HFFc6 (cell line): ENCODE measurements at regions not wholly inside any gene's neighbourhood (a gene's known extent, or its start where the extent isn't known, plus 50 kb on each side); places are given as distances from the start of the nearest gene placed in this dataset.

Source experiments
- DNase-seq: peaks from one replicate; pipeline ENCODE4 v3.0.0-alpha.2; 2018
- H3K27ac Mint-ChIP-seq: 2 replicates; pipeline ENCODE4 v1.8.0; 2020; ENCODE audit warnings: mild to moderate bottlenecking, mixed read lengths
- H3K27me3 Mint-ChIP-seq: 2 replicates; pipeline ENCODE4 v1.8.0; 2021; ENCODE audit warnings: mild to moderate bottlenecking, moderate library complexity, mixed read lengths; ENCODE audit not compliant: insufficient read depth
- H3K36me3 Mint-ChIP-seq: 2 replicates; pipeline ENCODE4 v1.8.0; 2021; ENCODE audit warnings: low read depth, mixed read lengths
- H3K4me1 Mint-ChIP-seq: 2 replicates; pipeline ENCODE4 v1.8.0; 2020; ENCODE audit warnings: low read depth, mixed read lengths
- H3K4me3 Mint-ChIP-seq: 2 replicates; pipeline ENCODE4 v1.8.0; 2020; ENCODE audit warnings: mild to moderate bottlenecking, moderate library complexity, mixed read lengths
- H3K9me3 Mint-ChIP-seq: 2 replicates; pipeline ENCODE4 v1.8.0; 2020; ENCODE audit warnings: mild to moderate bottlenecking, mixed read lengths
- TF ChIP-seq, protein P1 (sequence below): fragments of 200-600 bp; sonication (generic); IDR thresholded peaks from 2 replicates; pipeline ENCODE4 v1.5.0; 2021; ENCODE audit warnings: antibody characterized with exemption, mild to moderate bottlenecking

DNA sequence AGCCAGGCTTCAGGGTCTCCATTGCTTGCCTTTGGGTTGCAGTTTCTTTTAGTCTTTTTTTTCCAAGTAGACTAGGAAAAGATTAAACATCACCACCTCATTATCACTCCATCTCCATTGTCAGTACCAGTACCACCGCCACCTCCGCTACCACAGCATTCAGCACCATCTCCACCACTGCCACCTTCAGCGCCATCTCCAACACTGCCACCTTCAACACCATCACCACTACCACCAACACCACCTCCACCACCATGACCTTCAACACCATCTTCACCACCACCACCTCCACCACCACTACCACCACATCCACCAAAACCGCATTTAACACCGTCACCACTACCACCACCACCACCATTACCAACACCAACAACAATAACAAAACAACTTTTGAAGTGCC is 141.5 kb upstream of the MPHOSPH6 start:
- no peak for DNase-seq
- H3K9me3 Mint-ChIP-seq = peaks cover 13% of the 10 kb centered on the region
- TF ChIP-seq, protein P1, sequence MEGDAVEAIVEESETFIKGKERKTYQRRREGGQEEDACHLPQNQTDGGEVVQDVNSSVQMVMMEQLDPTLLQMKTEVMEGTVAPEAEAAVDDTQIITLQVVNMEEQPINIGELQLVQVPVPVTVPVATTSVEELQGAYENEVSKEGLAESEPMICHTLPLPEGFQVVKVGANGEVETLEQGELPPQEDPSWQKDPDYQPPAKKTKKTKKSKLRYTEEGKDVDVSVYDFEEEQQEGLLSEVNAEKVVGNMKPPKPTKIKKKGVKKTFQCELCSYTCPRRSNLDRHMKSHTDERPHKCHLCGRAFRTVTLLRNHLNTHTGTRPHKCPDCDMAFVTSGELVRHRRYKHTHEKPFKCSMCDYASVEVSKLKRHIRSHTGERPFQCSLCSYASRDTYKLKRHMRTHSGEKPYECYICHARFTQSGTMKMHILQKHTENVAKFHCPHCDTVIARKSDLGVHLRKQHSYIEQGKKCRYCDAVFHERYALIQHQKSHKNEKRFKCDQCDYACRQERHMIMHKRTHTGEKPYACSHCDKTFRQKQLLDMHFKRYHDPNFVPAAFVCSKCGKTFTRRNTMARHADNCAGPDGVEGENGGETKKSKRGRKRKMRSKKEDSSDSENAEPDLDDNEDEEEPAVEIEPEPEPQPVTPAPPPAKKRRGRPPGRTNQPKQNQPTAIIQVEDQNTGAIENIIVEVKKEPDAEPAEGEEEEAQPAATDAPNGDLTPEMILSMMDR = no peak
- H3K4me3 Mint-ChIP-seq = no peak overlapping the region
- H3K27ac Mint-ChIP-seq = no peak overlapping the region
- no peaks in the 10 kb centered on the region for H3K4me1 Mint-ChIP-seq
- H3K27me3 Mint-ChIP-seq = no peaks in the 10 kb centered on the region; the same call in 1 of the 2 replicates
- no peaks in the 10 kb centered on the region for H3K36me3 Mint-ChIP-seq

DNA sequence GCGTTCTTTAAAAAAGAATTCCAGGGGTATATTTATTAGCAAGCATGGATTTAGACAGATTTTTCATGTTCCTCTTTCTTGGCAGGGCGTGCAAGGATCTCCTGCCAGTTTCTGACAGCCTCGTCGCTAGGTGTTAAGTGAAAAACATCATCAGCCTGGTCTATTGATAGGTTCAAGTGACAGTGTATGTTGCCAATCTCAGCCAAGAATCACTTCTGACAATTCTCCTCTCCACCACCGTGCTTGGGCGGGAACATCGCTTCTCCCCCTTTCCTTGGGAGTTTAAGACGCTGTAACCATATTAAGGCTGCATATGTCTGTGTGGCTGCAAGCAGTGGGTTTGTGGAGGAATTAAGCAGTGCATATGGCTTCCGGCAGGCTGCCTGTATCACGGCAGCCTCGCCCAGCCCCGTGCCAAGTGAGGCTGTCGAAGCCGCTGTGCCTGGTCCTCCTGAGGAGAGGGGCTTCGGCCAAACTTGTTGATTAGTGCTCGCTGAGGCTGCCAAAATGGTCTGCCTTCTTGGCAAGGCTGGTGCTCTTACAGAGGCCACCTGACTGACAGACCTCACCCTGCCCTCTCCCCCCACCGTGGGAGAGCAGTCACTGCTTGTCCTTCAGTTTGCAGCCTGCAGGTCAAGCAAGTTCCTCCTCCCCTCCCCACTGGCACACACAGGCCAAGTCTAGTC is 132.2 kb upstream of the MPHOSPH6 start:
- H3K27me3 Mint-ChIP-seq = no peaks in the 10 kb centered on the region
- DNase-seq = no peak
- H3K4me3 Mint-ChIP-seq = no peak overlapping the region
- peaks cover 11% of the 10 kb centered on the region for H3K9me3 Mint-ChIP-seq
- TF ChIP-seq, protein P1 = no peak
- H3K36me3 Mint-ChIP-seq = no peaks in the 10 kb centered on the region
- H3K4me1 Mint-ChIP-seq = no peaks in the 10 kb centered on the region
- H3K27ac Mint-ChIP-seq = no peak overlapping the region

DNA sequence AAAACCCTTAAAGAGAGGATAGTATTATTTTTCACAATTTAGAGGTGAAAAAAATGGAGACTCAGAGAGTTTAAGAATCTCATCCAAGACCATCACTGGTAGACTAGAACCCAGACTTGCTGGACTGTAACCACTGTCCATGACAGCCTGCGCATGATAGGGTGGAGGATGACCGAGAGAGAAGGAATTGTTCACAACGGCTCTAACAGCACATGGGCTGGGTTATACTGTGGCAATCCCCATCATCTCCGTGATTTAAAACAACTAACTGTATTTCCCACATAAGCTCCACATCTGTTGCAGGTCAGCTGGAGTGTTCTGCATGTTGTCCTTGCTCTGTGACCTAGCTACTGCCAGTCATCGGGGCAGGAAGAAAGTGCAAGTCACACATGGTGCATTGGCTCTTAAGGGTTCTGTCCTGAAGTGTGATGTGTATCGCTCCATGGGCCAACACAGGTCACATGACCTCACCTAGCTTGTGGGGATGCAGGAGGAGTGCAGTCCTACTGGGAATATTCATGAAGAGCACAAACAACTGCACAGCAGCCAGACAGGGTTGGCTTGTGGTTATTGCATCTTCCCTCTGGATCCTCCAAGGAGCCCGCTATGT is 131.2 kb upstream of the MPHOSPH6 start:
- peaks cover 11% of the 10 kb centered on the region for H3K9me3 Mint-ChIP-seq
- H3K27ac Mint-ChIP-seq = no peak overlapping the region
- DNase-seq = no peak

DNA sequence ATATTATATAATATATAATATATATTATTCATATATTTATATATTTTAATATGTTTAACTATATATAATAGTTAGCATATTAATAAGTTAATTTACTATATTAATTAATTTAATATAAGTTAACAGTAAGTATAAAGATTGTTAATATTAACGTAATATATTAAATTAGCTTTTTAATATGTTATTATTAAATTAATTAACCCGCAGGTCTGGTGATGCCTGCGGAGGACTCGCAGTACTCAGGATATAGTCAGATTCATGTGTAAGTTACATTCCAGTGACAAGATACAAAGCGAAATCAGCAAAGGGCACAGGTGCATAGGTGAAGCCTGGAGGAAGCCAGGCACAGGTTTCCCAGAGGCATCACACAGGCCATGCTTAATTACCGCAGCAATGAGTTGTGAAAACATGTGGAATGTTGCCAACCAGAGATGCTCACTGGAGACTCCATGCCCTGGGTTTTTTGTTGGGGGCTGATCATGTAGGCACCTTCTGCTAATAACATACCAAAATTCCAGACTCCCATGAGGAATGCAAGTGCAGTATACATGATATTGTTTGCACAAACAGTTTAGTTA is 130.4 kb upstream of the MPHOSPH6 start:
- no peaks in the 10 kb centered on the region for H3K36me3 Mint-ChIP-seq
- no peak overlapping the region for H3K4me3 Mint-ChIP-seq
- no peaks in the 10 kb centered on the region for H3K4me1 Mint-ChIP-seq
- TF ChIP-seq, protein P1 = no peak
- H3K27me3 Mint-ChIP-seq = no peaks in the 10 kb centered on the region
- H3K9me3 Mint-ChIP-seq = peaks cover 11% of the 10 kb centered on the region
- H3K27ac Mint-ChIP-seq = no peak overlapping the region
- no peak for DNase-seq

More for the DNA sequence above, 131.2 kb upstream of the MPHOSPH6 start:
- H3K4me3 Mint-ChIP-seq = no peak overlapping the region
- no peaks in the 10 kb centered on the region for H3K36me3 Mint-ChIP-seq
- no peaks in the 10 kb centered on the region for H3K27me3 Mint-ChIP-seq
- TF ChIP-seq, protein P1 = no peak
- no peaks in the 10 kb centered on the region for H3K4me1 Mint-ChIP-seq

DNA sequence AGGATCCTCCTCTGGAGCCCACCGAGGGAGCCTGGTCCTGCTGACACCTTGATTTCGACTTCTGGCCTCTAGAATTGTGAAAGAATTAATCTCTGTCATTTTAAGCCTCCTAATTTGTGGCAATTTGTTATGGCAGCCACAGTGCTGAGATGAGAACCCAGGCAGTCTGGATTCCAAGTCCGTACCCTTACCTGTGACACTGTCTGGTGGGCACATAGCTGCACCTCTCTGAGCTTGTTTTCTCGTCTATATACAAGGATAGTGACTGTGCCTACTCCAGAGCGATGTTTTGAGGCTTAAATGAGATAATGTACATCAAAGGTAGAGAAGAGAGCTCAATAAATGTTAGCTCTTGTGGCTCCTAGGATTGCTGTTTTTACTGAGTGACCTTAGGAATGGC is 128.4 kb upstream of the MPHOSPH6 start:
- no peak overlapping the region for H3K4me3 Mint-ChIP-seq
- DNase-seq = no peak
- no peak overlapping the region for H3K27ac Mint-ChIP-seq
- no peaks in the 10 kb centered on the region; the same call in 1 of the 2 replicates for H3K27me3 Mint-ChIP-seq
- H3K9me3 Mint-ChIP-seq = peaks cover 12% of the 10 kb centered on the region
- no peaks in the 10 kb centered on the region for H3K4me1 Mint-ChIP-seq
- TF ChIP-seq, protein P1 = no peak
- no peaks in the 10 kb centered on the region for H3K36me3 Mint-ChIP-seq
